NOMO-1 treated with dmso at 0.1 percent for 144 hours (cell line): ENCODE measurements at regions not wholly inside any gene's neighbourhood (a gene's known extent, or its start where the extent isn't known, plus 50 kb on each side); places are given as distances from the start of the nearest gene placed in this dataset.
A peak's percentile ranks its signal among the peaks of the same experiment; 100 is the strongest.

Experiments
- DNase-seq: peaks from one replicate; lab custom pipeline; 2025; ENCODE audit not compliant: unreplicated experiment; lab: John Stamatoyannopoulos, UW

DNA sequence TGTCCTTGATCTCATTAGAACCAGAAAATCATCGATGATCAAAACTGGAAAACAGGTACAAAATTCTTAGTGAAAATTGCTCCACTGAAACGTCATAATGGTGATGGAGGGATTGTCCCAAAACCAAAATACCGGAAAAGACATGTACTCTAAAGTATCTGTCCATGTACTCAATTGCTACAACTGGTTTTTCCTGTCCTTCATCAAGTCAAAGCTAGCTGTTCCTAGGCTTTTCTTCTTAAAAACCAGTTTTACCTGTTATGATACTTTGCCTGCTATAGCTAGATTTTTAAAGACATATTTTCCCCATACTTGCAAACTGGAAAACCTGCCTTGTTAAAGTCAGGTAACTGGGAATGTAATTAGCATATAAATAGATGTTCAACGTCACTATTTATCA, 50.5 kb upstream of the LRRC1 start:
- no peak for DNase-seq

DNA sequence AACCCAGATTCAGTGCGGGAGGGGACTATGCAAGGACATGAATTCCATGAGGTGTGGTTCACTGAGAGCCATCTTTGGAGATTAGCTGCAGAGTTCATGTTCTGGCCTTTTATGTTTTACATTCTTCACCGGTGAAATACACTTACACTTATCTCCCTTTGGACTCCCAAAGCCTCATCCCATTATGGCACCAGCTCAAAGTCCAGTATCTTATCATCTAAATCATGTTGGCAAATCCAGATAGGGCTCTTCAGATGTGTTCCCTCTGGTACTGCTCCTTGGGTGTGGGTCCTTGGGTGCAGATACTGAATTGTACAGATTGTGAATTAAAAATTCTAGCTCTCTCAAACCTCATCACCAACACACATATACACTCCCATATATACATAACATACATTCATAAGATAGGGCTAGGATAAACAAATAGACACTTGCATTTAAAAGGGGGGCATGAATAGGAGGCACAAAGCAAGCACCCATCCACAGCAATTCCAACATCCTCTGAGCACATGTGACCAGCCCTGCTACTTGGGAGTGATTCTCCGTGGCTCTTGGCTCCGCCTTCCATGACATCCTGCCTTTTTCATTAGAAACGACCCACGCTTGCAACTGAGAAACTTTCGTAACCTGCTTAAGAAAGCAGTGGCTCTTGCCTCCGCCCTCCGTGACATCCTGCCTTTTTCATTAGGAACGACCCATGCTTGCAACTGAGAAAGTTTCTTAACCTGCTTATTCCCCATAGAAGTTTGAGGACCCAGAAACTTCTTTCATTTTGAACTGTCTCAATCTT, 53.6 kb upstream of the LRRC1 start:
- DNase-seq, result peak; percentile 35

- no peak for DNase-seq
Measured at GRCh38 chr6:53737746-53738145, 57.1 kb upstream of the LRRC1 start.

- no peak for DNase-seq
Measured at GRCh38 chr6:53735896-53736295, 58.9 kb upstream of the LRRC1 start.

DNA sequence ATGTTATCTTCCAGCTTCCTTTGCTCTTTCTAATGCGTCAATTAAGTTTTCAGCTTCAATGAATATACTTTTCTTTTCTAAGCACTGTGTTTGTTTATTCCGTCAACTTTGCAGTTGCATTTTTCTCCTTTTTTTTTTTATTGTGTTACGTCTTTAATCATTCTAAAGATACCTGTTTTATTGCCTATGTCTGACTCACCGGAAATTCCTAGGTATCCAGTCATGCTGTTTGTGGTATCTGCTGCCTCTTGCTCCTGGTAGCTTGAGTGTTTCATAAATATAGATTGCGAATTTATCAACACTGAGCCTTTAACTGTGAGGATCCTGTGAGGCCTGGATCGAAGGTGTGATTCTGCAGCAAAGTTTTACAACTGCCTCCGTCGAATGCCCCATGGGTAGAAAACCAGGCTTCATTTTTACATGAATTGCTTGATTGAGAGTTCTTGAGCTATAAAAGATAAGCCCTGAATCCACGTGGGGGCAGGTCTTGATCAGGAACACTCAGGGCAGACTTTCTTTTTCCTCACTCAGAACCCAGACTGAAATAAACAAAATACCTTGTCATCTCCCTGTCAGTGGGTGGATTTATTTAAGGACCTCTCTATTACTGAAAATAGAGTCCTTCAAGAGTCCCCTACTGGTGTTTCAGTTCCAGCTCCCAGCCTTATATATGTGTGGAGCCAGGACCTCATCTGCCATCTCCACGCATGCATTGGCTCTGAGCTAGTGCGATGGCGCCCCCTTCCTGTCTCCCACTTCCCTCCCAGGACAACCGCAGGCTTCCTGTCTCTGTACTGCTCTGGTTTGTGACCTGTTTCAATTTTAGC, 60.1 kb upstream of the LRRC1 start:
- DNase-seq, result peak; percentile 20

- DNase-seq, result no peak
Measured at GRCh38 chr6:53731866-53732636, 62.8 kb upstream of the LRRC1 start.

- DNase-seq, result no peak
Measured at GRCh38 chr6:53730767-53731166, 64.0 kb upstream of the LRRC1 start.

DNA sequence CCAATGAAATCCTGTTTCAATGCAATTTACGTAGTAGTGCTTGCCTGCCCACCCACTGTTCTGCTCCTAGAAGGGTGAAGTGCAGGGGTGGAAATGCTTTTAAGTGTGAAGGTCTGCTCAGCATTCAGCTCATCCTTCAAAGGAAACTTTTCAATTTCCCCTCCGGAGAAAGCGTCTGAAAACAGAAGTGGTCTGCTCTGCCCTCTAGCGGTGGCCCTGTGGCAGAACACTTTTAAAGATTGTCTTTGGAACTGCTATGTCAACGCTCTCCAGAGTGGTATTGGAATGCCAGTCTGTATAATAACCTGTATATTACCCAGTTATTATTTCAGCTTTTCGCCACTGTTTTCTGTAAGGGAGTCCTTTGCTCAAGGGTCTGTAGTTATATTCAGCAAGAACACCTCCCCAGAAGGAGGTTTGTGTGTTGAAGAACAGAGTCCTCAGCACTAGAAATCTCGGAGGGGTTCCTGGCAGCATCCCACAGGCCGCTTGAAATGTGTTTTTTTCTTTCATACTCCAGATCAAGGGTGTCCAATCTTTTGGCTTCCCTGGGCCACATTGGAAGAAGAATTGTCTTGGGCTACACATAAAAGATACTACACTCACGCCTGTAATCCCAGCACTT, 63.1 kb upstream of the KLHL31 start:
- DNase-seq, result peak; percentile 51

- no peak for DNase-seq
Measured at GRCh38 chr6:53727748-53728147, 62.2 kb upstream of the KLHL31 start.

DNA sequence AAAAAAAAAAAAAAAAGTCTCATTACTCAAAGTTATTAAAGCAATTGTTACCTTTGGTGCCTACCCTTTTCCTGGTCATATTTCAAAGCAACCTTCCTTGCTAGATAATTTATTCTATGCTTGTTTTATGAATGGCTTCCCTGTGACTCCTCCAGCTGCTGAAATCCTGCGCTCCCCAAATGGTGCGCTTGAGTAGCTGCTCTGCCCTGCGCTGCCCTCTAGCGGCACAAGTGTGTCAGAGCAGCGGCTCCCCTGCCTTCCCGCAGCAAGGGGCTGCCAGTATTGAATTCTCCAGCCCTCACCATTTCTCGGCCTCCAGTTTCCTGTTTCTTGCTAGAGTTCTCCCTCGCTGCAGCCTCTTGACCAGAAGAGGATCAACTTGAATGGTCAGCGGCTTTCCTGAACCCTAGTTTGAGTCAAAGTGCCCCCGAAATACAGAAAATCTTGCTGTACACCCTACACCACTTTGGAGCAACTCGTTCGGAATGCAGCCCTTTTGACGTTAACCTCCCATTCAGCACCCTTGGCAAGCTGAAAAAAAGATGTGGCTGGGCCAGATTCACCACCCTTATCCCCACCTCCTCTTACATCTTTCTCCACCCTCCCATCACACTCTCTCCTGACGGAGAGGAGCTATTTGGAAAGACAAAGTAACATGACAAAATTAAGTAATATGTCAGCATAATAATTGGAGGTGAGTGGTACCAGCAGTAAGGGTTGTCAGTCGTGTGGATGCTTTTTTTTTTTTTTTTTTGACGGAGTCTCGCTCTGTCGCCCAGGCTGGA, 60.4 kb upstream of the KLHL31 start:
- peak; percentile 56 for DNase-seq

GRCh38 chr6:53724501-53724900, 58.9 kb upstream of the KLHL31 start:
- DNase-seq, result no peak

GRCh38 chr6:53723331-53723730, 57.8 kb upstream of the KLHL31 start:
- DNase-seq, result no peak

DNA sequence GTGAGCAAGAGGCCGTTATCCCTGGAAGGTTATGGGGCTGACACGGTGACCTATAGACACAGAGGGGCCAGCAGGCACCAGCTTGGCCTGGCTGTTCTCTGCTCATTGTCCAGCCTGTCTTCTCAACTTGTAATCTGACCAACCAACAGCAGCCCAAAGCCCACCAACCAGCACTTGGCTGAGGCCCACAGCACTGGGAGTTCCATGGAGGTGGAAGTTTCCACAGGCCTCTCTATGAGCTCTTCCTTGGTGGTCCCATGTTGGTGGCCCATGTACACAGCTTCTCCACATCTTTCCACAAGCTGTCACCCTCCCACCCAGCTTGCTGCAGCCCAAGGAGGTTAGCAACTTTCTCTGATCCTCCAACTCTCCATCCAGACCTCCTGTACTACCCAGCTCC, 56.2 kb upstream of the KLHL31 start:
- DNase-seq, result no peak

DNA sequence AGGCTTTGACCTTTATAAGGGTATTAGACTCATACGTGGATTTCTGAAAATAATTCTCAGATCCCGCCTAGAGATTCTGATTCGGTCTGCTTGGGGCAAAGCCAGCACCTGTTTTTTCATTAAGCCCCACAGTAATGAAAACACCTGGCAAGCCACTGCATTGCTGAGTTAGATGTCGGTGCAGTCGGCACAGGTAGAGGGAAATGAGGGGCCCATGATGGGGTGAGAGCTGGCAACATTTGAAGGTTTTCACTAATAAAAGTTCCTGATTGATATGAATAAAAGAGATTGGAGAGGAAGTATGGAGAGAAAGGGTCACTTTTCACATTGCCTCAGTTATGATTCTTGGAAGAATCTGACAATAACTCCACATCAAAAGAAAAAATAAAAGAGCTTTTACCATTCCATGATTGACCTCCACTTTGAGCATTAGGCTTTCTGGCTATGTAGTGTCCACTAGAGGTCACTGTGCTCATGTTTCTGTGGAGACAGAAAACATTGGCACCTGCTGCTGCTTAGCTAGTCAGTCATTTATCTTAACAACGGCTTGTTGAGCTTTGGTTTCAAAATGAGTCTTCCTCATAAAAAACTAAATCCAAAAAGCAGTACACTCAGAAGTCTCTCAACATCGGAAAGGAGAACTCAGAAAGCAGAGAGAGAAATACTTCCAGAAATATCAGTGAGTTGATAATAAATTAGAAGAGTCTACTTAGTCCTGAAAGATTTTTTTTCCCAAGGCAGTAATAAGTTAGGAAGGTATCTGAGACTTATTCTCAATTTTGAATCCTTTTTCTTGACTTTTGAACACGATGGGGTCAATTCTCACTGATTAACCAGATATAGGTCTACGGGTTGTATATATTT, 53.3 kb upstream of the KLHL31 start:
- peak; percentile 33 for DNase-seq

DNA sequence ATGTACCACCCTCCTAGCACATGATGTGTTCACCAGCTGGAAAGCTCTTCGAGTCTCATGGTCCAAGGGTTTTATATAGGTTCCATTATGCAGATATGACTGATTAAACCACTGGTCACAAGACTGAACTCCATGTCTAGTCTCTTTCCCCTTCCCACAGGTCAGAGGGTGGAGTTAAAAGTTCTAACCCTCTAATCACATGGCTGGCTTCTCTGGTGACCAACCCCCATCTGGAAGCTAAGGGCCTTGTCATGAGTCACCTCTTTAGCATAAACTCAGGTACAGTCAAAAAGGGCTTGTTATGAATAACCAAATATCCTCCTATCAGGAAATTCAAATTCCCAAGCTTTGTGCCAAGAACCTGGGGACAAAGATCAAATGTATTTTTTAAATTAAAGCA, 52.0 kb upstream of the KLHL31 start:
- no peak for DNase-seq

- DNase-seq, result no peak
Measured at GRCh38 chr6:53715434-53715833, 49.9 kb upstream of the KLHL31 start.
